ENCODE measurements at regions not wholly inside any gene's neighbourhood (a gene's known extent, or its start where the extent isn't known, plus 50 kb on each side); places are given as distances from the start of the nearest gene placed in this dataset.

- WGBS, 4 donors: 64 to 91% (median 77%) methylated on average over 6 of the region's 6 CpGs
- Histone ChIP-seq H3K27ac (no peak overlapping the region), H3K9me3 (no peaks in the 10 kb centered on the region), H3K4me3 (no peak overlapping the region), H3K27me3 (peaks cover 0 to 20% (median 0%) of the 10 kb centered on the region in 9 donors), H3K36me3 (no peaks in the 10 kb centered on the region), H3K4me1 (peaks cover 0 to 13% (median 0%) of the 10 kb centered on the region in 12 donors)
- intact Hi-C loops (cut with DNase I): no loop called here
- ATAC-seq (no peak), DNase-seq (no peak)
- TF ChIP-seq POLR2A (IDR thresholded peaks at IDR 0.05): no peak
- TF ChIP-seq, protein P1, sequence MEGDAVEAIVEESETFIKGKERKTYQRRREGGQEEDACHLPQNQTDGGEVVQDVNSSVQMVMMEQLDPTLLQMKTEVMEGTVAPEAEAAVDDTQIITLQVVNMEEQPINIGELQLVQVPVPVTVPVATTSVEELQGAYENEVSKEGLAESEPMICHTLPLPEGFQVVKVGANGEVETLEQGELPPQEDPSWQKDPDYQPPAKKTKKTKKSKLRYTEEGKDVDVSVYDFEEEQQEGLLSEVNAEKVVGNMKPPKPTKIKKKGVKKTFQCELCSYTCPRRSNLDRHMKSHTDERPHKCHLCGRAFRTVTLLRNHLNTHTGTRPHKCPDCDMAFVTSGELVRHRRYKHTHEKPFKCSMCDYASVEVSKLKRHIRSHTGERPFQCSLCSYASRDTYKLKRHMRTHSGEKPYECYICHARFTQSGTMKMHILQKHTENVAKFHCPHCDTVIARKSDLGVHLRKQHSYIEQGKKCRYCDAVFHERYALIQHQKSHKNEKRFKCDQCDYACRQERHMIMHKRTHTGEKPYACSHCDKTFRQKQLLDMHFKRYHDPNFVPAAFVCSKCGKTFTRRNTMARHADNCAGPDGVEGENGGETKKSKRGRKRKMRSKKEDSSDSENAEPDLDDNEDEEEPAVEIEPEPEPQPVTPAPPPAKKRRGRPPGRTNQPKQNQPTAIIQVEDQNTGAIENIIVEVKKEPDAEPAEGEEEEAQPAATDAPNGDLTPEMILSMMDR (IDR thresholded peaks at IDR 0.05): no peak
These were observed 176.1 kb upstream of the MVB12B start for GRCh38 chr9:126150411-126151030.

GRCh38 chr9:126151031-126151685, 175.5 kb upstream of the MVB12B start:
- ATAC-seq (no peak), DNase-seq (no peak)
- WGBS, 4 donors: 54 to 64% (median 59%) methylated on average over 12 to 14 of the region's 14 CpGs
- TF ChIP-seq, protein P1 (IDR thresholded peaks at IDR 0.05): no peak
- no peak for TF ChIP-seq POLR2A (IDR thresholded peaks at IDR 0.05)
- peaks cover 0 to 20% (median 0%) of the 10 kb centered on the region in 9 donors for H3K27me3 ChIP-seq
- intact Hi-C loops (cut with DNase I): no loop called here
- H3K9me3 ChIP-seq: no peaks in the 10 kb centered on the region
- no peaks in the 10 kb centered on the region for H3K36me3 ChIP-seq
- H3K27ac ChIP-seq: no peak overlapping the region
- H3K4me1 ChIP-seq: peaks cover 0 to 11% (median 0%) of the 10 kb centered on the region in 12 donors
- no peak overlapping the region for H3K4me3 ChIP-seq

DNA sequence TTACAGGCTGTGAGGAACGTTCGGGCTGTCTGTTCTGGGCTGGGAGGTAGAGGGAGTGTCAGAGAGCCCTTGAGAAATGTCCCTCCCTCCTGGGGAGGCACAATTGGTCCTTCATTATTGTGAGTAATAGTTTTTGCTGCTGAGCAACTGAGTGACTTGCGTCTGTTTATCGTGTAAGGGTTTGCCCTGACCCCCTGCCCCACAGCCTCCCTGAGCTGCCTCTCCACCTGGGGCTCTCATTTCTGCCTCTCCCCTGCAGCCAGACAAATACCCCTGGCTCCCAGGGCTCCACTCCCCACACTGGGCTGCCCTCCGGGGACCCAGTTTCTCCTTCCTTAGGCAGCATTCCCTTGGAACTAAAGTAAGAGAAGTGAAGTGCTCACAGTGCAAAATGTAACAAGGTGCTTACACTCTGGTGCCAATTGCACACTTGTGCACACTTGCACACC, 174.9 kb upstream of the MVB12B start:
- ATAC-seq: no peak
- Histone ChIP-seq H3K27ac (no peak overlapping the region), H3K36me3 (no peaks in the 10 kb centered on the region), H3K4me1 (peaks cover 0 to 7% (median 0%) of the 10 kb centered on the region in 12 donors), H3K4me3 (no peak overlapping the region), H3K27me3 (peaks cover 0 to 16% (median 0%) of the 10 kb centered on the region in 9 donors), H3K9me3 (no peaks in the 10 kb centered on the region)
- DNase-seq: no peak
- intact Hi-C loops (cut with DNase I): no loop called here
- TF ChIP-seq, protein P1 (IDR thresholded peaks at IDR 0.05): no peak
- no peak for TF ChIP-seq POLR2A (IDR thresholded peaks at IDR 0.05)
- 39 to 62% (median 50%) methylated on average over 3 to 5 of the region's 5 CpGs for WGBS, 4 donors

DNA sequence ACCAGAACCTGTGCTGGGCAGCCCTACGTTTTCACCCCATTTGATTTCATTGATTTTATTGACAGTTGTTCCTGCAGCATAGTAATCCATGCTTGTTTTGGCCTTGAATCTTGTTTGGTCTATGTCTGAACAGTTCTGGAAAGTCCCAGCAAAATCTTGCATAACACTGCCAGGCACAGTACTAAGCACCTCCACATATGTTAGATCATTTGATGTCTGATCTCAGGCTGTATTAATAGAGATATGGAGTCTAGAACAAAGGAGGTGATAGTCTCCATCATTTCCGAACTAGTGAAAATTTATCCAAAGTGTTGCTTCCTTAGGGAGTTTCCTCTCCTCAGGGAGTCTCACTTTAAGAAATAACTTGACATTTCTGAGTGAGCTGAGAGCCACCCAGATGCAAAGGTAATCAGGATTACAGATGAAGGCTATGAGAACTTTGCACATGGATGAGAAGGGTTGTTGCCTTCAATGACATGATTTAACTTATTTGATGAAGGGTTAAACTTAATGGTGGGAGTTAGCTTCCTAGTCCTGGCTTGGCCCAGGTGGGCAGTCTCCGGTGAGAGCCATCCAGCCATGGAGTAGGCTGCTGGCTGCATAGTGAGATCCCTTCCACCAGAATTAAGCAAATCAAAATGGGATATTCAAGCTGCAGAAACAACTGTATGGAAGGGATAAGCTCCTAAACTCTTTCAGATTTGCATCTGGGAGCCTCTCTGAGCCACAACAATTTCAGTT, 173.8 kb upstream of the MVB12B start:
- no peaks in the 10 kb centered on the region for H3K9me3 ChIP-seq
- intact Hi-C loops (cut with DNase I): no loop called here
- no peak for ATAC-seq
- DNase-seq: no peak
- peaks cover 0 to 7% (median 0%) of the 10 kb centered on the region in 12 donors for H3K4me1 ChIP-seq
- H3K4me3 ChIP-seq: no peak overlapping the region
- TF ChIP-seq, protein P1 (IDR thresholded peaks at IDR 0.05): no peak
- no peak for TF ChIP-seq POLR2A (IDR thresholded peaks at IDR 0.05)
- H3K27ac ChIP-seq: no peak overlapping the region
- no peaks in the 10 kb centered on the region for H3K36me3 ChIP-seq
- 68 to 78% (median 72%) methylated on average over 3 of the region's 3 CpGs for WGBS, 4 donors
- H3K27me3 ChIP-seq: peaks cover 0 to 9% (median 0%) of the 10 kb centered on the region in 9 donors
